Lung (tissue), 11 donors: ENCODE measurements at regions not wholly inside any gene's neighbourhood (a gene's known extent, or its start where the extent isn't known, plus 50 kb on each side); places are given as distances from the start of the nearest gene placed in this dataset.

Source experiments
- ATAC-seq: fragments of 200-7000 bp; cut with Tn5 transposase; one replicate; pipeline ENCODE4 v1.9.1; 2020; ENCODE audit warnings: moderate number of reproducible peaks; ENCODE audit not compliant: insufficient read depth, low FRiP score
- DNase-seq, 3 donors: peaks; one replicate each; pipeline ENCODE4 v3.0.0-alpha.2; 2013 to 2017
- H3K27ac ChIP-seq, 2 donors: one replicate each; pipeline ENCODE4 v1.5.1; 2013; ENCODE audit warnings: mild to moderate bottlenecking in 2 of 2, moderate library complexity in 2 of 2, control low read depth in 1 of 2, inconsistent platforms in 1 of 2, low read depth in 1 of 2, low read length in 1 of 2
- H3K27me3 ChIP-seq, 3 donors: one replicate each; pipeline ENCODE4 v1.5.1; 2013; ENCODE audit warnings: low read length in 2 of 3; ENCODE audit not compliant: control insufficient read depth in 3 of 3, insufficient read depth in 3 of 3
- H3K36me3 ChIP-seq, 4 donors: one replicate each; pipeline ENCODE4 v1.5.1; 2013; ENCODE audit warnings: low read length in 4 of 4, mild to moderate bottlenecking in 1 of 4, moderate library complexity in 1 of 4; ENCODE audit not compliant: control insufficient read depth in 4 of 4, insufficient read depth in 4 of 4
- H3K4me1 ChIP-seq, 5 donors: one replicate each; pipeline ENCODE4 v1.5.1; 2013; ENCODE audit warnings: low read length in 5 of 5, mild to moderate bottlenecking in 2 of 5, moderate library complexity in 1 of 5; ENCODE audit not compliant: control insufficient read depth in 5 of 5, insufficient read depth in 5 of 5
- H3K4me3 ChIP-seq: one replicate; pipeline ENCODE4 v1.5.1; 2013; ENCODE audit warnings: mild to moderate bottlenecking, control low read depth, moderate library complexity
- H3K9ac ChIP-seq, 2 donors: one replicate each; pipeline ENCODE4 v1.5.1; 2013; ENCODE audit warnings: low read length in 2 of 2, control low read depth in 1 of 2; ENCODE audit not compliant: insufficient read depth in 1 of 2
- H3K9me3 ChIP-seq, 4 donors: one replicate each; pipeline ENCODE4 v1.5.1; 2013; ENCODE audit warnings: low read length in 3 of 4, mild to moderate bottlenecking in 1 of 4, moderate library complexity in 1 of 4; ENCODE audit not compliant: control insufficient read depth in 4 of 4, insufficient read depth in 3 of 4
- WGBS, 2 donors: extraction: QIAGEN DNeasy Blood & Tissue Kit; methylation state at CpG; one replicate each; pipeline ENCODE4 v1.1.7; 2013; 5-methylcytosine and 5-hydroxymethylcytosine counted together
- TF ChIP-seq, protein P1 (sequence below): IDR thresholded peaks from 2 replicates; pipeline ENCODE4 v1.5.1; 2012; ENCODE audit warnings: mild to moderate bottlenecking; ENCODE audit errors: control extremely low read depth, extremely low read depth
- donor health status: control.
- donor health status: control.
- donor health status: Bipolar disorder and iron deficiency.
- donor health status: healthy.
- donor health status: DM: yes; HTN: yes; CAD: no.

DNA sequence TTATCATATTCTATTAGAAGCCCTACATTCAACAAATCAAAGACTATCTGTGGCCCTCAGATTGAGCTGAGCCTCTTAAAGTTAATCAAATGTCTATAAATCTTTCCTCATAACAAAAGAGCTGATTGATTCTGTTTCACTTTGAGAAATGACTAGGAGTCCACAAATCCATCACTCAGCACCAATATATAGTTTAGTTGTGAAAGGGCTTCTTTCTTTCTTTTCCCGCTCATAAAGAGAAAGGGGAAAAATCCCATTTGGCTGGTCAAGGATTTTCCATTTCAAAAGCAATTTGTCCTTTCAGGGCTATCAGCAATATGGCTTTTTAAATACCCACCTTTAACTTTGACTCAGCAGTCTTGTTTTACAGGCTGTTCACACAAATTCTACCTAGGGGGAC is 408.5 kb upstream of the PCDH20 start:
- Histone ChIP-seq H3K27me3 (no peaks in the 10 kb centered on the region), H3K9me3 (no peaks in the 10 kb centered on the region), H3K9ac (no peak overlapping the region), H3K27ac (no peak overlapping the region), H3K36me3 (no peaks in the 10 kb centered on the region), H3K4me1 (no peaks in the 10 kb centered on the region), H3K4me3 (no peak overlapping the region)
- TF ChIP-seq, protein P1, sequence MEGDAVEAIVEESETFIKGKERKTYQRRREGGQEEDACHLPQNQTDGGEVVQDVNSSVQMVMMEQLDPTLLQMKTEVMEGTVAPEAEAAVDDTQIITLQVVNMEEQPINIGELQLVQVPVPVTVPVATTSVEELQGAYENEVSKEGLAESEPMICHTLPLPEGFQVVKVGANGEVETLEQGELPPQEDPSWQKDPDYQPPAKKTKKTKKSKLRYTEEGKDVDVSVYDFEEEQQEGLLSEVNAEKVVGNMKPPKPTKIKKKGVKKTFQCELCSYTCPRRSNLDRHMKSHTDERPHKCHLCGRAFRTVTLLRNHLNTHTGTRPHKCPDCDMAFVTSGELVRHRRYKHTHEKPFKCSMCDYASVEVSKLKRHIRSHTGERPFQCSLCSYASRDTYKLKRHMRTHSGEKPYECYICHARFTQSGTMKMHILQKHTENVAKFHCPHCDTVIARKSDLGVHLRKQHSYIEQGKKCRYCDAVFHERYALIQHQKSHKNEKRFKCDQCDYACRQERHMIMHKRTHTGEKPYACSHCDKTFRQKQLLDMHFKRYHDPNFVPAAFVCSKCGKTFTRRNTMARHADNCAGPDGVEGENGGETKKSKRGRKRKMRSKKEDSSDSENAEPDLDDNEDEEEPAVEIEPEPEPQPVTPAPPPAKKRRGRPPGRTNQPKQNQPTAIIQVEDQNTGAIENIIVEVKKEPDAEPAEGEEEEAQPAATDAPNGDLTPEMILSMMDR: no peak
- DNase-seq: no peak
- ATAC-seq: no peak
- WGBS, 2 donors: 86 to 91% methylated on average over 1 of the region's 1 CpG

GRCh38 chr13:61812286-61812685 is 396.6 kb upstream of the PCDH20 start:
- TF ChIP-seq, protein P1: no peak
- H3K9me3 ChIP-seq: no peaks in the 10 kb centered on the region
- no peak for DNase-seq
- H3K4me3 ChIP-seq: no peak overlapping the region
- H3K27me3 ChIP-seq: no peaks in the 10 kb centered on the region
- WGBS, 2 donors: 84 to 91% methylated on average over 3 of the region's 3 CpGs
- H3K4me1 ChIP-seq: no peaks in the 10 kb centered on the region
- H3K9ac ChIP-seq: no peak overlapping the region
- no peak for ATAC-seq
- H3K27ac ChIP-seq: no peak overlapping the region
- no peaks in the 10 kb centered on the region for H3K36me3 ChIP-seq

DNA sequence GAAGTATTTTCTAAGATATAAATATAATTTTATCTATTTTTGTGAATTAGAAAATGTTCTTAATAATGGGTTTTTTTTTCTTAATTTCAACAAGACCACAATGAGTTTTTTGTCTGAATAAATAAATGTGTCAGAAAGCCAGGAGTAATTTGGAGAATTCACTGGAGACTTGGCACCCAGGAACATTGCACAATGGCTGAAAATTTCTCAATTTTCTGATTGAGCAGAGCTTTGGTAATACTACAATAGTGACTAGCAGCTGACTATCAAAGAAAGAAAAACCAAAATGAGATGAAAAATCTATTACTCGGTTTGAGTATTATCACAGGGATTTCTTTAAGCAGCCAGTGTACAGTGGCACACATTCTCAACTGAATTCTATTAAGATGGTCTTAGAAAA is 394.4 kb upstream of the PCDH20 start:
- no peak overlapping the region for H3K27ac ChIP-seq
- H3K4me3 ChIP-seq: no peak overlapping the region
- TF ChIP-seq, protein P1: no peak
- 74 to 77% methylated on average over 1 of the region's 1 CpG for WGBS, 2 donors
- no peak overlapping the region for H3K9ac ChIP-seq
- H3K36me3 ChIP-seq: no peaks in the 10 kb centered on the region
- DNase-seq (no peak), ATAC-seq (no peak)
- no peaks in the 10 kb centered on the region for H3K9me3 ChIP-seq
- H3K4me1 ChIP-seq: no peaks in the 10 kb centered on the region
- H3K27me3 ChIP-seq: no peaks in the 10 kb centered on the region

- Histone ChIP-seq H3K27ac (no peak overlapping the region), H3K9me3 (no peaks in the 10 kb centered on the region), H3K4me1 (peaks cover 0 to 7% (median 0%) of the 10 kb centered on the region in 5 donors), H3K9ac (no peak overlapping the region), H3K4me3 (no peak overlapping the region), H3K27me3 (no peaks in the 10 kb centered on the region), H3K36me3 (no peaks in the 10 kb centered on the region)
- no peak for DNase-seq
- TF ChIP-seq, protein P1: no peak
- WGBS, 2 donors: 90 to 100% methylated on average over 1 of the region's 1 CpG
- ATAC-seq: no peak
These were observed 381.7 kb upstream of the PCDH20 start for GRCh38 chr13:61797397-61797796.
